SK-N-MC (cell line): ENCODE measurements at regions not wholly inside any gene's neighbourhood (a gene's known extent, or its start where the extent isn't known, plus 50 kb on each side); places are given as distances from the start of the nearest gene placed in this dataset.

Experiments used
- DNase-seq: peaks from one replicate; pipeline ENCODE4 v3.0.0-alpha.2; 2011; ENCODE audit warnings: low read depth, low spot score
- H3K27ac ChIP-seq: fragments of 200-600 bp; sonication (generic); 2 replicates; pipeline ENCODE4 v1.5.1; 2016; ENCODE audit warnings: mixed run types
- H3K36me3 ChIP-seq: fragments of 200-600 bp; sonication (generic); 2 replicates; pipeline ENCODE4 v1.6.1; 2017; ENCODE audit warnings: antibody characterized with exemption, low read length, mixed read lengths; ENCODE audit not compliant: insufficient read depth
- H3K4me3 ChIP-seq: fragments of 200-600 bp; sonication (generic); 2 replicates; pipeline ENCODE4 v1.5.1; 2016
- H3K9ac ChIP-seq: fragments of 200-600 bp; sonication (generic); 2 replicates; pipeline ENCODE4 v1.8.0; 2017; ENCODE audit warnings: mixed run types, mixed read lengths; ENCODE audit not compliant: insufficient read length
- H3K9me3 ChIP-seq: fragments of 200-600 bp; sonication (generic); 2 replicates; pipeline ENCODE4 v1.6.1; 2017; ENCODE audit warnings: low read depth, mild to moderate bottlenecking, antibody characterized with exemption, low read length, moderate library complexity, mixed read lengths
- EZH2 ChIP-seq: fragments of 200-600 bp; sonication (generic); IDR thresholded peaks from one replicate; pipeline ENCODE4 v1.6.1; 2017; ENCODE audit warnings: antibody characterized with exemption
- FOXP2 ChIP-seq: optimal IDR thresholded peaks from 2 replicates; pipeline ENCODE3; 2011; ENCODE audit warnings: mild to moderate bottlenecking, moderate library complexity; ENCODE audit not compliant: insufficient read depth; ENCODE audit errors: extremely low read length, control extremely low read depth
- POLR2AphosphoS5 ChIP-seq: IDR thresholded peaks from 2 replicates; pipeline ENCODE4 v1.6.1; 2012; ENCODE audit warnings: mild to moderate bottlenecking, low read depth, low read length, borderline replicate concordance

DNA sequence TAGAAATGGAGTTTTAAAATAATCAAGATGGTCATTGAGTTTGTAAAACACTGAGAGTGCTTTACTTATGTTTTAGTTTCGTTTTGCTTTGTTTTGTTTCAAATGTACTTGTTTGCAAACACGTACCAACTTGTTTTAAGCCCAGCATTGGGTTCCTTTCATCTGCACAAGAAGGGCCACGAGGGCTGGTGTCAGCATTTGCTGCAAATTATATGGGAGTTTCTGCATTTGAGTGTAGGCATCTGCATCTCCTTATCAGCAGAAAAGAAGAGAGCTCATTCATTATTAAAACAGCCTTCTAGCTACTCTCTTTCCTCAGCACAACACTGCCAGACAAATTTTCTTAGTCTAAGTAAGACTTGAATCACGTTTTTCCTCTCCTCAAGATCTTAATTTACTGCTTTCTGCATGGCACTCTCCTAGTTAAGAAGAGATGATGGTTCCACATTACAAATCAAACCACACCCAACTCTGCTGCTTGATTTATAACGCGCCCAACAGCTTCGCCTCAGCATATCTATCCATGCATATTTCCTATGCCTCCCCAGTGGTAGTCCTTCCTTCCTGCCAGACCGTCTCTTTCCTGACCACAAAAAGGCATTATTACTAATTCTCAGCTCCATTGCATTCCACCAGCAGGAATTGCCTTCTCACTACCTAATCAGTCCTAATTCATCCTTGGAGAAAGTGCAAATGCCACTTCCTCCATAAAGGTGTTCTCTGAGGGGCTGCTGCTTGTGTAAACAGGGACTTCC lies 95.2 kb upstream of the CAST start:
- Histone ChIP-seq H3K27ac (peak overlapping the region; percentile 84), H3K9me3 (peaks cover 4% of the 10 kb centered on the region; the same call in 1 of the 2 replicates), H3K36me3 (no peaks in the 10 kb centered on the region), H3K9ac (no peak overlapping the region), H3K4me3 (peak overlapping the region; percentile 68)
- TF ChIP-seq FOXP2: peak; percentile 52
- TF ChIP-seq EZH2: no peak
- peak; percentile 57; the same call in 1 of the 2 replicates for TF ChIP-seq POLR2AphosphoS5
- peak; percentile 95 for DNase-seq

DNA sequence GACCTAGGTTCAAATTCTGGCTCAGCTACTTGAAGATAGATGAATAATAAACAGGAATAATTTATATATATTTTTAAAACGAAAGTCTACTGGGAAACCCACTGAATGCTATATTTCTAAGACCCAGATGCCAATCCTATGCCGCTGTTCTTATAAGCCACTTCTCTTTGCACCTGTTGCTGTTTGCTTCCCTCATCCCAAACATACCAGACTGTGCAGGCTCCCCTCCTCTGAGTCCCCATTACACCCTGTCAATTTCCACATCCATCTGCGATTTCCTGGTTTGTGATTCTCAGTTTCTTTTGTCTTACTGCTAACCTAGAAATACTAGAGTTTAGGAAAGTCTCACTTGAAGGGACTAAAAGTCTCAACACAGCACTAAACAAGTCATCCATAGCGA lies 92.8 kb upstream of the CAST start:
- H3K27ac ChIP-seq: no peak overlapping the region
- no peak overlapping the region for H3K9ac ChIP-seq
- TF ChIP-seq FOXP2 (no peak), POLR2AphosphoS5 (no peak), EZH2 (no peak)

DNA sequence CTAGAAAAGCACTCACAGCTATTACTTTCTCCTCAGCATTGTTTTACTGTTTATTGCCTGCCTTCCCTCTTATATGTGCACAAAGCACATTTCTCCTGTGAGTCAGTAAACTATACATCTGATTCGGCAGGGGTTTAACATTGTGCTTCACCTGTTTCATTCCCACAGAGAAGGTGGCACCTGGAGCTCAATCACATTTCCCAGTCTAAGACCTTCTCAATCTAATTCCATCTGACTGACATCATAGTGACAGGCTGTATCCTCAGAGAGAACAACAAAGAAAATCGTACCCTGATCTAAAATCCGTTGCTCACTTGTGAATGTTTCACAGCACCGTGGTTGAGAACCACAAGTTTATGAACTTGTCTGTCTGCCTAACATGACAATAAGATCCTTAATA lies 92.4 kb upstream of the CAST start:
- Histone ChIP-seq H3K4me3 (no peak overlapping the region), H3K27ac (no peak overlapping the region), H3K9ac (no peak overlapping the region), H3K36me3 (no peaks in the 10 kb centered on the region), H3K9me3 (no peaks in the 10 kb centered on the region)
- TF ChIP-seq FOXP2 (no peak), EZH2 (no peak), POLR2AphosphoS5 (no peak)
- no peak for DNase-seq

More for the DNA sequence above, 92.8 kb upstream of the CAST start:
- Histone ChIP-seq H3K36me3 (no peaks in the 10 kb centered on the region), H3K4me3 (no peak overlapping the region), H3K9me3 (peaks cover under 1% of the 10 kb centered on the region; the same call in 1 of the 2 replicates)
- DNase-seq: no peak

DNA sequence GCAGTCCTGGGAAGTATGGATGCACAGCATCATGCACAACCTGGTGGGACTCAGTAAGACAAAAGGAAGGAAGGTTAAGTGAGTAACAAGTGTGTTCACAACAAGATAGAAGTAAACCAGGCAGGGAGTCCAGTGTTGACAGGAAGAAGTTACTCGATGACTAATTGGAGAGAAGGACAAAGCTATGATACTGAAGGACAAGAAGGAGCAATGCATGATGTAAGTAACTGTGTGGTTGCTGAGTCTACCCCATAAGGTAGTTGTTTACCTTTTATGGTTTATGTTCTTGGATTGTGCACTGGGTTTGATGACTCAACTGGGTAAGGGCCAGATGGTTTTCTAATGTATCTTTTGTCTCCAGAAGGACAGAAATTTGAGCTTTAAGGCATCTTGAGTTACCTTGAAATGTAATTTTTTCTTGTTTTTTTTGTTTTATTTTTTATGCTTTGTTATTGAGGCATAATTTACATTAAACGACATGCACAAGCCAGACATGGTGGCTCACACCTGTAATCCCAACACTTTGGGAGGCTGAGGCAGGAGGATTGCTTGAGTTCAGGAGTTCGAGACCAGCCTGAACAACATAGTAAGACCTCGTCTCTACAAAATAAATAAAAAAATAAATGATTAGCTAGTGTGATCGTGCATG lies 89.2 kb upstream of the CAST start:
- no peak overlapping the region for H3K27ac ChIP-seq
- H3K9ac ChIP-seq: no peak overlapping the region
- TF ChIP-seq FOXP2: no peak
- no peaks in the 10 kb centered on the region for H3K9me3 ChIP-seq
- no peak overlapping the region for H3K4me3 ChIP-seq
- no peaks in the 10 kb centered on the region for H3K36me3 ChIP-seq
- DNase-seq: no peak

DNA sequence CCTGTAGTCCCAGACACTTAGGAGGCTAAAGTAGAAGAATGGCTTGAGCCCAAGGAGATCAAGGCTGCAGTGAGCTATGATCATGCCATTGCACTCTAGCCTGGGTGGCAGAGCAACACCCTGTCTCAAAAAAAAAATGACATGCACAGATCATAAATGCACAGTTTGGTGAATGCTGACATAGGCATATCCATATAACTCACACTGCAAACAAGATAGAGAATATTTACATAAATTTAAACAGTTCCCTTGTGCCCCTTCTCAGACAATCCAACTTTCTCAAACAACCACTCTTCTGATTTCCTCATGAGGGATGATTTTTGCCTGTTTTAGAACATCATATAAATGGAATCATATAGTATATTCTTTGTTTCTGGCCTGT lies 88.7 kb upstream of the CAST start:
- TF ChIP-seq FOXP2 (no peak), EZH2 (no peak), POLR2AphosphoS5 (no peak)
- no peaks in the 10 kb centered on the region for H3K9me3 ChIP-seq
- no peak overlapping the region for H3K27ac ChIP-seq
- no peak overlapping the region for H3K9ac ChIP-seq
- no peak overlapping the region for H3K4me3 ChIP-seq
- DNase-seq: no peak
- no peaks in the 10 kb centered on the region for H3K36me3 ChIP-seq

DNA sequence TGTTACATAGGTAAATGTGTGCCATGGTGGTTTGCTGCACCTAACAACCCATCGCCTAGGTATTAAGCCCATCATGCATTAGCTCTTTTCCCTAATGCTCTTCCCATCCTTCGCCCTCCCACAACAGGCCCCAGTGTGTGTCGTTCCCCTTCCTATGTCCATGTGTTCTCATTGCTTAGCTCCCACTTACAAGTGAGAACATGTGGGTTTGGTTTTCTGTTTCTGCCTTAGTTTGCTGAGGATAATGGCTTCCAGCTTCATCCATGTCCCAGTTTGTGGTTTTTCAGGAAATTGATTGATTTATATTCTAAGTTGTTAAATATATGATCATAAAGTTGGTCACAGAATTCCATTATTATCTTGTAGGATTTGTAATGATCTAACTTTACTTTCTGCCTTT lies 85.3 kb upstream of the CAST start:
- Histone ChIP-seq H3K36me3 (no peaks in the 10 kb centered on the region), H3K27ac (no peak overlapping the region), H3K9ac (no peak overlapping the region), H3K4me3 (no peak overlapping the region), H3K9me3 (no peaks in the 10 kb centered on the region)
- TF ChIP-seq FOXP2 (no peak), EZH2 (no peak), POLR2AphosphoS5 (no peak)
- no peak for DNase-seq

DNA sequence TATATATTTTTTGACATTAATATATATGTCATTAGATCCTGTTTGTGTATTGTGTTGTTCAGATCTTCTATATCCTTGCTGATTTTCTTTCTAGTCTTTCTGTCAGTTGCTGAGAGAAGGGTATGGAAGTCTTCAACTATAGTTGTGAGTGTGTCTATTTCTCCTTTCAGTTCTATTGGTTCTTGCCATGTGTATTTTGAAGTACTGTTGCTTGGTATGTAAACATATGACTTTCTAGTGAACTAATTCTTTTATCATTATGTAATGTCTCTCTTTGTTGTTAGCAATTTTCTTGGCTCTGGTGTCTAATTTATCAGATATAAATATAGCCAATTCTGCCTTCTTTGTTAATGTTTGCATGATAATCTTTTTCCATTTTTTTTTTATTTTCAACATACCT lies 84.3 kb upstream of the CAST start:
- TF ChIP-seq FOXP2 (no peak), POLR2AphosphoS5 (no peak), EZH2 (no peak)
- H3K9ac ChIP-seq: no peak overlapping the region
- DNase-seq: no peak
- H3K9me3 ChIP-seq: no peaks in the 10 kb centered on the region
- no peak overlapping the region for H3K4me3 ChIP-seq
- no peak overlapping the region for H3K27ac ChIP-seq
- H3K36me3 ChIP-seq: no peaks in the 10 kb centered on the region

DNA sequence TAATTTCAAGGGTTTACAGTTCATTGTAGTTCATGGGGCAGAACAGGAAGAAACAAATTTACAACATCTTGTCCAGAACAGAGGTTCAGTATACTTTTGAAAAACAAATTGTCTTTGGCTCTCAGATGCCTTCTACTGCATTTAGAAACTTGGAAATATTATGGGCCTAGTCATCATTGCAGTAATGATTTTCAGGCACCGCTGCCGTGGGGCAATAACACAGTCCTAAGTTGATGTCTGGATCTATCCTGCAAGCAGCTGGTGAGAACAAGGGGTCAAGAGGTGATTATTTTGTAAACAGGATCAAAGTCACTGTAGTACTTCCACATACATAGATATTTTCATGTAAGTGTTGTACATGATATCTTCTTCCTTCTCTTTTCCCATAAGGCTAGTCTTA lies 82.5 kb upstream of the CAST start:
- no peak overlapping the region for H3K4me3 ChIP-seq
- no peak for DNase-seq
- H3K36me3 ChIP-seq: no peaks in the 10 kb centered on the region
- H3K27ac ChIP-seq: no peak overlapping the region
- no peak for TF ChIP-seq POLR2AphosphoS5
- no peaks in the 10 kb centered on the region for H3K9me3 ChIP-seq
- no peak overlapping the region for H3K9ac ChIP-seq

DNA sequence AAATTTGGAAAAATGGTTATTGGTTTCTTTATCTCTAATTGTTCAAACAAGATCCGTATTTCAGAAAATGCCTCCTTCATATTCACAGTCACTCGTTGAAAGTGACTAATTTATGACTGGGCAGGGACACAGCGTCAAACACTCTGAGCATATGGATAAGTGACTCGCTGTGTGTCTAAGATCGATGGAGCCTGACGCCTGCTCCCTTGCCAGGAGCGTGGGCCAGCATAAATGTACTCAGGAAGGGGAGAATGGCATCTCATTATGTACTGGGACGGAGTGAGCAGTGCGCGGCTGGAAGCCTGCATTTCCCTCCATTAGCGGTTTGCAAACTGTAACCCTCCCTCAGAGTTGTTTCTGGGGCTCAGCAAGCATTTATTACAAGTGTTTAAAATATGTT lies 79.8 kb upstream of the CAST start:
- no peak overlapping the region for H3K9ac ChIP-seq
- DNase-seq: no peak

More for the DNA sequence above, 79.8 kb upstream of the CAST start:
- Histone ChIP-seq H3K4me3 (peak overlapping the region; percentile 22; the same call in 1 of the 2 replicates), H3K27ac (no peak overlapping the region), H3K9me3 (no peaks in the 10 kb centered on the region), H3K36me3 (no peaks in the 10 kb centered on the region)
- peak; percentile 11 for TF ChIP-seq FOXP2
- no peak for TF ChIP-seq POLR2AphosphoS5
- no peak for TF ChIP-seq EZH2
